GM12878 (cell line): ENCODE measurements at regions not wholly inside any gene's neighbourhood (a gene's known extent, or its start where the extent isn't known, plus 50 kb on each side); places are given as distances from the start of the nearest gene placed in this dataset.

Experiments
- ATAC-seq: fragments of 200-7000 bp; cut with Tn5 transposase; 3 replicates; pipeline ENCODE4 v1.9.1; 2020; ENCODE audit warnings: mild to moderate bottlenecking, moderate library complexity
- BruUV-seq: library from RNA; stranded (reverse); fragments of 400-500 nt; replicated peaks from 2 replicates; lab custom pipeline; 2021; lab: Mats Ljungman, UMichigan
- CTCF ChIA-PET: fragments of 300-600 bp; sonication (Branson Sonifier 250); formaldehyde crosslinking; extraction: SDS; loops from one replicate; lab custom pipeline; 2021; ENCODE audit warnings: inconsistent platforms; lab: Yijun Ruan, JAX
- POLR2A ChIA-PET: fragments of 350-600 bp; formaldehyde crosslinking; extraction: SDS; loops from one replicate; lab custom pipeline; 2021; ENCODE audit warnings: inconsistent platforms; lab: Charles Lee
- RAD21 ChIA-PET: fragments of 300-600 bp; sonication (Branson Sonifier 250); formaldehyde crosslinking; loops from one replicate; lab custom pipeline; 2023; ENCODE audit warnings: antibody characterized with exemption; ENCODE audit not compliant: unreplicated experiment; lab: Charles Lee
- SMC1A ChIA-PET: fragments of 300-600 bp; sonication (Branson Sonifier 250); formaldehyde crosslinking; loops from one replicate; lab custom pipeline; 2023; ENCODE audit not compliant: unreplicated experiment, uncharacterized antibody; lab: Charles Lee
- DNase-seq: peaks from one replicate; pipeline ENCODE4 v3.0.0-alpha.2; 2011; ENCODE audit warnings: low read depth, low spot score
- FAIRE-seq: peaks from 3 replicates; lab custom pipeline; 2011; peaks lifted over from hg19 to GRCh38; lab: Jason Lieb, UNC
- H2AFZ ChIP-seq: 2 replicates; pipeline ENCODE4 v1.6.0; 2011; ENCODE audit warnings: low read depth, low read length, control low read depth; ENCODE audit not compliant: control insufficient read depth
- H3K27ac ChIP-seq: 2 replicates; pipeline ENCODE4 v1.5.1; 2011; ENCODE audit warnings: control low read depth; ENCODE audit not compliant: control insufficient read depth, insufficient read depth
- H3K27me3 ChIP-seq, 2 experiments: replicated peaks in 1 of 2; 2 replicates each; pipeline versions ENCODE4 v1.6.0 to v1.6.1; 2011; ENCODE audit warnings: low read length in 1 of 2; ENCODE audit not compliant: control insufficient read depth in 2 of 2, insufficient read depth in 2 of 2
- H3K36me3 ChIP-seq, 2 experiments: 2 replicates each; pipeline ENCODE4 v1.5.1; 2011; ENCODE audit warnings: low read length in 1 of 2; ENCODE audit not compliant: control insufficient read depth in 2 of 2, insufficient read depth in 2 of 2
- H3K4me1 ChIP-seq: 2 replicates; pipeline ENCODE4 v1.6.1; 2011; ENCODE audit warnings: mild to moderate bottlenecking, low read length, moderate library complexity, mixed read lengths; ENCODE audit not compliant: control insufficient read depth, insufficient read depth
- H3K4me2 ChIP-seq: 2 replicates; pipeline ENCODE4 v1.6.0; 2011; ENCODE audit warnings: control low read depth; ENCODE audit not compliant: control insufficient read depth, insufficient read depth
- H3K4me3 ChIP-seq: fragments of 200-600 bp; sonication (generic); 2 replicates; pipeline ENCODE4 v1.5.1; 2016
- H3K79me2 ChIP-seq: 2 replicates; pipeline ENCODE4 v1.6.0; 2011; ENCODE audit warnings: low read length; ENCODE audit not compliant: control insufficient read depth, insufficient read depth
- H3K9ac ChIP-seq: 2 replicates; pipeline ENCODE4 v1.8.0; 2011; ENCODE audit warnings: low read length, control low read depth, mixed read lengths; ENCODE audit not compliant: control insufficient read depth, insufficient read depth
- H3K9me3 ChIP-seq: replicated peaks from 3 replicates; pipeline ENCODE4 v1.5.1; 2011; ENCODE audit warnings: mild to moderate bottlenecking, low read length; ENCODE audit not compliant: control insufficient read depth, insufficient read depth
- H4K20me1 ChIP-seq: 2 replicates; pipeline ENCODE4 v1.6.0; 2011; ENCODE audit not compliant: control insufficient read depth, insufficient read depth
- CHD2 ChIP-seq: IDR thresholded peaks from 2 replicates; pipeline ENCODE4 v1.6.1; 2011; ENCODE audit warnings: low read depth, low read length, improper control_type of control experiment, borderline replicate concordance
- EED ChIP-seq: sonication (generic); IDR thresholded peaks from 2 replicates; pipeline ENCODE4 v1.6.1; 2016; ENCODE audit warnings: antibody characterized with exemption, low read depth
- ETV6 ChIP-seq, 2 experiments: fragments of 450-650 bp in 1 of 2; IDR thresholded peaks in 1 of 2; conservative IDR thresholded peaks in 1 of 2; 2 replicates each; pipeline ENCODE4 v1.6.1; 2014; ENCODE audit warnings: antibody characterized with exemption in 1 of 2, borderline replicate concordance in 1 of 2, low read depth in 1 of 2, mild to moderate bottlenecking in 1 of 2, moderate library complexity in 1 of 2
- FOS ChIP-seq: IDR thresholded peaks from 3 replicates; pipeline ENCODE4 v1.6.1; 2011; ENCODE audit warnings: borderline replicate concordance; ENCODE audit not compliant: insufficient read length; ENCODE audit errors: extremely low read depth
- HCFC1 ChIP-seq: fragments of 150-350 bp; IDR thresholded peaks from 2 replicates; pipeline ENCODE4 v1.6.1; 2014; ENCODE audit warnings: low read length
- NBN ChIP-seq: fragments of 450-650 bp; IDR thresholded peaks from 2 replicates; pipeline ENCODE4 v1.6.1; 2016
- NR2C1 ChIP-seq: fragments of 450-650 bp; IDR thresholded peaks from 2 replicates; pipeline ENCODE4 v1.6.1; 2017; ENCODE audit warnings: antibody characterized with exemption, mild to moderate bottlenecking, moderate library complexity
- NR2C2 ChIP-seq: IDR thresholded peaks from 2 replicates; pipeline ENCODE4 v1.6.1; 2011; ENCODE audit warnings: borderline replicate concordance, low read depth; ENCODE audit not compliant: control insufficient read depth, insufficient read length
- RCOR1 ChIP-seq: conservative IDR thresholded peaks from 2 replicates; pipeline ENCODE4 v1.6.1; 2012; ENCODE audit warnings: low read depth, low read length, improper control_type of control experiment
- SPI1 ChIP-seq: IDR thresholded peaks from 2 replicates; pipeline ENCODE4 v1.6.1; 2011; ENCODE audit warnings: low read depth, mild to moderate bottlenecking, low read length, moderate library complexity, borderline replicate concordance; ENCODE audit not compliant: insufficient read depth
- SRF ChIP-seq, 2 experiments: IDR thresholded peaks; 2 replicates each; pipeline ENCODE4 v1.6.1; 2011; ENCODE audit warnings: low read depth in 2 of 2, low read length in 2 of 2, mild to moderate bottlenecking in 1 of 2, moderate library complexity in 1 of 2
- SUZ12 ChIP-seq: fragments of 200-600 bp; sonication (generic); IDR thresholded peaks from one replicate; pipeline ENCODE4 v1.6.1; 2018; ENCODE audit warnings: antibody characterized with exemption, mild to moderate bottlenecking; ENCODE audit not compliant: unreplicated experiment
- TARDBP ChIP-seq: IDR thresholded peaks from 2 replicates; pipeline ENCODE4 v1.6.1; 2016; ENCODE audit warnings: borderline replicate concordance
- TBL1XR1 ChIP-seq: IDR thresholded peaks from 2 replicates; pipeline ENCODE4 v1.6.1; 2012; ENCODE audit warnings: low read depth, low read length, improper control_type of control experiment
- ZNF217 ChIP-seq: fragments of 450-650 bp; IDR thresholded peaks from 2 replicates; pipeline ENCODE4 v1.6.1; 2017; ENCODE audit warnings: antibody characterized with exemption, mild to moderate bottlenecking
- WGBS: methylation state at CpG from one replicate; pipeline ENCODE4 v1.1.6; 2016; ENCODE audit warnings: low lambda C conversion rate; ENCODE audit not compliant: insufficient replicate concordance, insufficient coverage; ENCODE audit errors: missing lambda C conversion rate; 5-methylcytosine and 5-hydroxymethylcytosine counted together
- in situ Hi-C: fragments of 300-500 bp; cut with MboI; formaldehyde crosslinking; loops from 9 replicates; pipeline ENCODE4 v1.14.3; 2018; ENCODE audit warnings: mixed read lengths
- intact Hi-C: fragments of 100-400 bp; cut with micrococcal nuclease; formaldehyde crosslinking; loops from one replicate; pipeline ENCODE4 v1.14.2; 2022; ENCODE audit not compliant: unreplicated experiment
- TF ChIP-seq, protein P1 (sequence below): fragments of 450-650 bp; formaldehyde crosslinking; IDR thresholded peaks from 2 replicates; pipeline ENCODE4 v1.4.0; 2022; ENCODE audit warnings: mild to moderate bottlenecking, moderate library complexity
- TF ChIP-seq, protein P2 (sequence below): fragments of 150-350 bp; IDR thresholded peaks from 2 replicates; pipeline ENCODE4 v1.6.1; 2014; ENCODE audit warnings: mild to moderate bottlenecking, low read depth, low read length
- TF ChIP-seq, protein P3 (sequence below): IDR thresholded peaks from 2 replicates; pipeline ENCODE4 v1.6.1; 2012; ENCODE audit warnings: low read depth, low read length, improper control_type of control experiment

DNA sequence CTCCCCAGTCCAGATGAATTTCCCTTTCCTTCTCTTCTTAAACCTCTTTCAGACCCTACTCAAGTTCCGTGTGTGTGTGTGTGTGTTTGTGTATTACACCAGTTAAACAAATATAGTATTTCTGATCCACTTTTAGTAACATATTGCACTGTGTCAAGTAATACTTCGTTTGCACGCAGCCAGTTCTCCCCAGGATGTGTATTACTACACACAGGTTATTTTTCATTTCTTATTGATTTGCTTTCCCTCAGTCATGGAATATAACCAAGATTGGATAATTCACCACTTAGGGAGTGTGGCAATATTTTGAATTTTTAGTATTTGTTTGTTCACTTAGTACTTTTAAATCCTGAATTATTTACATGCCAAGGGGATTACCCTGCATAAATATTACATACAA lies 667.0 kb downstream of the NR2F2 start (continued):
- TF ChIP-seq, protein P1, sequence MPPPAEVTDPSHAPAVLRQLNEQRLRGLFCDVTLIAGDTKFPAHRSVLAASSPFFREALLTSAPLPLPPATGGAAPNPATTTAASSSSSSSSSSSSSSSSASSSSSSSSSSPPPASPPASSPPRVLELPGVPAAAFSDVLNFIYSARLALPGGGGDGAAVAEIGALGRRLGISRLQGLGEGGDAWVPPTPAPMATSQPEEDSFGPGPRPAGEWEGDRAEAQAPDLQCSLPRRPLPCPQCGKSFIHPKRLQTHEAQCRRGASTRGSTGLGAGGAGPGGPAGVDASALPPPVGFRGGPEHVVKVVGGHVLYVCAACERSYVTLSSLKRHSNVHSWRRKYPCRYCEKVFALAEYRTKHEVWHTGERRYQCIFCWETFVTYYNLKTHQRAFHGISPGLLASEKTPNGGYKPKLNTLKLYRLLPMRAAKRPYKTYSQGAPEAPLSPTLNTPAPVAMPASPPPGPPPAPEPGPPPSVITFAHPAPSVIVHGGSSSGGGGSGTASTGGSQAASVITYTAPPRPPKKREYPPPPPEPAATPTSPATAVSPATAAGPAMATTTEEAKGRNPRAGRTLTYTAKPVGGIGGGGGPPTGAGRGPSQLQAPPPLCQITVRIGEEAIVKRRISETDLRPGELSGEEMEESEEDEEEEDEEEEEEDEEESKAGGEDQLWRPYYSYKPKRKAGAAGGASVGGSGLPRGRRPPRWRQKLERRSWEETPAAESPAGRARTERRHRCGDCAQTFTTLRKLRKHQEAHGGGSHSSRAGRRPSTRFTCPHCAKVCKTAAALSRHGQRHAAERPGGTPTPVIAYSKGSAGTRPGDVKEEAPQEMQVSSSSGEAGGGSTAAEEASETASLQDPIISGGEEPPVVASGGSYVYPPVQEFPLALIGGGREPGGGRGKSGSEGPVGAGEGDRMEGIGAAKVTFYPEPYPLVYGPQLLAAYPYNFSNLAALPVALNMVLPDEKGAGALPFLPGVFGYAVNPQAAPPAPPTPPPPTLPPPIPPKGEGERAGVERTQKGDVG, result no peak
- TF ChIP-seq, protein P2, sequence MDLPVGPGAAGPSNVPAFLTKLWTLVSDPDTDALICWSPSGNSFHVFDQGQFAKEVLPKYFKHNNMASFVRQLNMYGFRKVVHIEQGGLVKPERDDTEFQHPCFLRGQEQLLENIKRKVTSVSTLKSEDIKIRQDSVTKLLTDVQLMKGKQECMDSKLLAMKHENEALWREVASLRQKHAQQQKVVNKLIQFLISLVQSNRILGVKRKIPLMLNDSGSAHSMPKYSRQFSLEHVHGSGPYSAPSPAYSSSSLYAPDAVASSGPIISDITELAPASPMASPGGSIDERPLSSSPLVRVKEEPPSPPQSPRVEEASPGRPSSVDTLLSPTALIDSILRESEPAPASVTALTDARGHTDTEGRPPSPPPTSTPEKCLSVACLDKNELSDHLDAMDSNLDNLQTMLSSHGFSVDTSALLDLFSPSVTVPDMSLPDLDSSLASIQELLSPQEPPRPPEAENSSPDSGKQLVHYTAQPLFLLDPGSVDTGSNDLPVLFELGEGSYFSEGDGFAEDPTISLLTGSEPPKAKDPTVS, result no peak

DNA sequence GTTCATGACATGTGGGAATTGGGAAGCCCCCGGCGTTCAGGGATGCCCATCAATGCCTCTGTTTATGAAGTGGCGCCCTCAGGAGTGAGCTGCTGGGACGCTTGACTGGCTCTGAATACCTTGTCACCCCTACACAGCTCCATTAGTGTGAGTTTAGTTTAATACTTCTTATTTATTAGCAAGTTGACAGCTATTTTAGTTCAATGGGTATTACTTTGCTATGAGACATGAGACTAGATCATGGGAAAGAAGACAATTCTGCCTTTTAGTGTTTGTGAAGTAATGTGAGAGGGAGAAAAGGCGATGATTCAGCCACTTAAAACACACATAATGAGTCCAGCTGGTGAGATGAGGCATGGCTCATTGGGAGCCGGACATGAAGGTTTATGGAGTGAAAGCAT lies 678.5 kb downstream of the NR2F2 start:
- BruUV-seq, result no TSS peak
- Histone ChIP-seq H3K9ac (no peak overlapping the region), H3K4me1 (no peaks in the 10 kb centered on the region), H3K4me3 (no peak overlapping the region), H2AFZ (no peak overlapping the region), H3K4me2 (no peak overlapping the region), H3K27ac (no peak overlapping the region), H4K20me1 (no peaks in the 10 kb centered on the region), H3K36me3 (no peaks in the 10 kb centered on the region), H3K79me2 (no peaks in the 10 kb centered on the region), H3K27me3 (no peaks in the 10 kb centered on the region), H3K9me3 (no peaks in the 10 kb centered on the region)
- DNase-seq (no peak), FAIRE-seq (no peak), ATAC-seq (no peak)
- WGBS, result 10% methylated on average over 6 of the region's 6 CpGs
- in situ Hi-C loops (no loop called here), intact Hi-C loops (no loop called here)
- POLR2A ChIA-PET, result no interaction called here
- CTCF ChIA-PET, result interaction anchor here (1.0 to 1.2 kb wide), 2 partner anchors 16 to 200 kb away, joined by 3 read pairs; no protein-coding TSS in a partner anchor
- SMC1A ChIA-PET, result interaction anchor here (0.7 to 2.9 kb wide), 7 partner anchors 7 to 134 kb away, joined by 3 to 18 read pairs (median 3); no protein-coding TSS in a partner anchor
- RAD21 ChIA-PET, result interaction anchor here (1.1 to 1.5 kb wide), 4 partner anchors 10 to 131 kb away, joined by 3 to 4 read pairs (median 4); no protein-coding TSS in a partner anchor
- TF ChIP-seq ZNF217, result no peak
- TF ChIP-seq ETV6 (conservative IDR thresholded peaks at IDR 0.05 in 1 of 2, IDR thresholded peaks at IDR 0.05 in 1 of 2; ENCODE audit: borderline replicate concordance in 1 of 2, low read depth in 1 of 2), result no peak
- TF ChIP-seq RCOR1, result no peak
- no peak for TF ChIP-seq NR2C1
- TF ChIP-seq FOS, result no peak
- TF ChIP-seq, protein P3, sequence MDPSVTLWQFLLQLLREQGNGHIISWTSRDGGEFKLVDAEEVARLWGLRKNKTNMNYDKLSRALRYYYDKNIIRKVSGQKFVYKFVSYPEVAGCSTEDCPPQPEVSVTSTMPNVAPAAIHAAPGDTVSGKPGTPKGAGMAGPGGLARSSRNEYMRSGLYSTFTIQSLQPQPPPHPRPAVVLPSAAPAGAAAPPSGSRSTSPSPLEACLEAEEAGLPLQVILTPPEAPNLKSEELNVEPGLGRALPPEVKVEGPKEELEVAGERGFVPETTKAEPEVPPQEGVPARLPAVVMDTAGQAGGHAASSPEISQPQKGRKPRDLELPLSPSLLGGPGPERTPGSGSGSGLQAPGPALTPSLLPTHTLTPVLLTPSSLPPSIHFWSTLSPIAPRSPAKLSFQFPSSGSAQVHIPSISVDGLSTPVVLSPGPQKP, result no peak
- no peak for TF ChIP-seq NBN
- no peak for TF ChIP-seq SUZ12
- no peak for TF ChIP-seq TBL1XR1
- no peak for TF ChIP-seq CHD2
- TF ChIP-seq NR2C2, result no peak
- TF ChIP-seq HCFC1, result no peak
- no peak for TF ChIP-seq SPI1
- TF ChIP-seq SRF (IDR thresholded peaks at IDR 0.05; ENCODE audit: low read depth in 2 of 2, low read length in 2 of 2), result no peak
- TF ChIP-seq EED, result no peak
- TF ChIP-seq TARDBP, result no peak
